NB4 (cell line): ENCODE measurements at regions not wholly inside any gene's neighbourhood (a gene's known extent, or its start where the extent isn't known, plus 50 kb on each side); places are given as distances from the start of the nearest gene placed in this dataset.

Source experiments
- POLR2A ChIP-seq: IDR thresholded peaks from 2 replicates; pipeline ENCODE4 v1.6.1; 2011; ENCODE audit warnings: mild to moderate bottlenecking; ENCODE audit not compliant: insufficient read length; ENCODE audit errors: extremely low read depth
- TF ChIP-seq, protein P1 (sequence below): IDR thresholded peaks from one replicate; pipeline ENCODE4 v1.5.1; 2012; ENCODE audit warnings: low read depth, low read length

DNA sequence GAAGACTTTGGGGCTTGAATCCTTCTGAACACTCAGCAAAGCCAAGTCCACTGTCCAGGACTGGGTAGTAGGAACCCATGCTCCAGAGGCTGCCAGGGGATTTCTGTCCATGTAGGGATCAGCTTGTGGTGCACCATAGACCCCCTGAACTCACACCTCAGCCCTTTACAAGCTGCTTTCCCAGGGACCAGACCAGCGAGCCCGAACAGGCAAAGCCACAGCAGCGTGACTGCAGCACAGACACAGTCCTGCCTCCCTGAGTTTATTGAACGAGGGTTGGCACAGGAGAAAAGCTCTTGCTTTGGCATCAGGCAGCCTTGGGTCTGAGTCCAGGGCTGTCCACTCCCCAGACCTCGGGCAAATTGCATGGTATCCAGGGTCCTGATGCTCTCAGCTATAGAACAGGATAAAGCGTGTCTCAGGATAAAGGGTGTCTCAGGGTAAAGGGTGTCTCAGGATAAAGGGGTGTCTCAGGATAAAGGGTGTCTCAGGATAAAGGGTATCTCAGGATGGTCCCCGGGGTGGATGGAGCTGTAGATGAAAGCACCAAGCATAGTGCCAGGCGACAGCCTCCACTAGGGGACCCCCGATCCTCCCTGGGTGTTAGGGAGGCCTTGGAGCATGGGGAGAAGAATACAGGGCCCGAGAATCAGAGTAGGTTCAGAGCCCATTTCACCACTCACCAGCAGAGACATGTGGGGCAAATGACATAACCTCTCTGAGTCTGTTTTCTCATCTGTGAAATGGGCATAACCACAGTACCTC lies 648.8 kb downstream of the NPHP4 start:
- no peak for TF ChIP-seq POLR2A
- TF ChIP-seq, protein P1, sequence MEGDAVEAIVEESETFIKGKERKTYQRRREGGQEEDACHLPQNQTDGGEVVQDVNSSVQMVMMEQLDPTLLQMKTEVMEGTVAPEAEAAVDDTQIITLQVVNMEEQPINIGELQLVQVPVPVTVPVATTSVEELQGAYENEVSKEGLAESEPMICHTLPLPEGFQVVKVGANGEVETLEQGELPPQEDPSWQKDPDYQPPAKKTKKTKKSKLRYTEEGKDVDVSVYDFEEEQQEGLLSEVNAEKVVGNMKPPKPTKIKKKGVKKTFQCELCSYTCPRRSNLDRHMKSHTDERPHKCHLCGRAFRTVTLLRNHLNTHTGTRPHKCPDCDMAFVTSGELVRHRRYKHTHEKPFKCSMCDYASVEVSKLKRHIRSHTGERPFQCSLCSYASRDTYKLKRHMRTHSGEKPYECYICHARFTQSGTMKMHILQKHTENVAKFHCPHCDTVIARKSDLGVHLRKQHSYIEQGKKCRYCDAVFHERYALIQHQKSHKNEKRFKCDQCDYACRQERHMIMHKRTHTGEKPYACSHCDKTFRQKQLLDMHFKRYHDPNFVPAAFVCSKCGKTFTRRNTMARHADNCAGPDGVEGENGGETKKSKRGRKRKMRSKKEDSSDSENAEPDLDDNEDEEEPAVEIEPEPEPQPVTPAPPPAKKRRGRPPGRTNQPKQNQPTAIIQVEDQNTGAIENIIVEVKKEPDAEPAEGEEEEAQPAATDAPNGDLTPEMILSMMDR = no peak
